ENCODE measurements at regions not wholly inside any gene's neighbourhood (a gene's known extent, or its start where the extent isn't known, plus 50 kb on each side); places are given as distances from the start of the nearest gene placed in this dataset.

DNA sequence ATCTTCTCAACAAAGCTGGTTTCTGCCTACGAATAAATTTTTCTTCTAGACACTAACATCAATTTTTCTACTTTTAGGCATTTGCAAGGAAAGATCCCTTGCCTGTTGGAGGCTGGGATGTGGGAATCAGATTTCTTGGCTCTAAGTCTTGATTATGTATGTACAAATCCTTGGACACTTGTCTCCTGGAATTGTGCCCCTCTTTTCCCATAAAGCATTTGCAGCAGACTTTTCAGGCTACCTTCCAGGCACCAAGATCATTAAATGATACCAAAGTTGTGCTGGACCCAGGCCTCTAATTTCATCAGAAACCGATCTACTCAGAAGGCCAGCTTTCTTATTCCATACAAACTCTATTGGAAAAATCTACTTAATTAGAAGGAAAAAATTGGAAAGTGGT lies 339.5 kb upstream of the DIPK2B start:
- DNase-seq (no peak), ATAC-seq (ENCODE audit: low read depth) (no peak)
- no peak overlapping the region for H3K23ac ChIP-seq (ENCODE audit: low read depth, low read length)
- H2AFZ ChIP-seq (replicated peaks; ENCODE audit: low read length, poor library complexity): no peak overlapping the region
- H2AK9ac ChIP-seq (replicated peaks; ENCODE audit: low read depth, low read length, poor library complexity): no peak overlapping the region
- dilution Hi-C loops (cut with HindIII; ENCODE audit: low sequenced_read_pairs, unreplicated experiment) (no loop called here), in situ Hi-C loops (cut with MboI; ENCODE audit: low sequenced_read_pairs) (no loop called here), intact Hi-C loops (cut with micrococcal nuclease) (no loop called here)
- no TSS peak for BruUV-seq (replicated peaks)
- TF ChIP-seq SMC3 (IDR thresholded peaks at IDR 0.05; ENCODE audit: low read depth, low read length): no peak
- TF ChIP-seq POLR2A (IDR thresholded peaks at IDR 0.05; ENCODE audit: low read depth, low read length): no peak
- no peak for TF ChIP-seq MAZ (IDR thresholded peaks at IDR 0.05; ENCODE audit: borderline replicate concordance, low read depth, low read length)
- TF ChIP-seq CHD1 (IDR thresholded peaks at IDR 0.05; ENCODE audit: low read depth, low read length): no peak
- TF ChIP-seq NFE2L2 (IDR thresholded peaks at IDR 0.05; ENCODE audit: low read depth, low read length): no peak
- no peak for TF ChIP-seq CTCF (conservative IDR thresholded peaks at IDR 0.05; ENCODE audit: low read depth, low read length)
- TF ChIP-seq, protein P1, sequence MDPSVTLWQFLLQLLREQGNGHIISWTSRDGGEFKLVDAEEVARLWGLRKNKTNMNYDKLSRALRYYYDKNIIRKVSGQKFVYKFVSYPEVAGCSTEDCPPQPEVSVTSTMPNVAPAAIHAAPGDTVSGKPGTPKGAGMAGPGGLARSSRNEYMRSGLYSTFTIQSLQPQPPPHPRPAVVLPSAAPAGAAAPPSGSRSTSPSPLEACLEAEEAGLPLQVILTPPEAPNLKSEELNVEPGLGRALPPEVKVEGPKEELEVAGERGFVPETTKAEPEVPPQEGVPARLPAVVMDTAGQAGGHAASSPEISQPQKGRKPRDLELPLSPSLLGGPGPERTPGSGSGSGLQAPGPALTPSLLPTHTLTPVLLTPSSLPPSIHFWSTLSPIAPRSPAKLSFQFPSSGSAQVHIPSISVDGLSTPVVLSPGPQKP (IDR thresholded peaks at IDR 0.05; ENCODE audit: borderline replicate concordance, low read depth, low read length): no peak
- no CpG with 5 or more reads among the region's 2 CpGs for WGBS, 2 experiments (ENCODE audit: extremely low coverage in 2 of 2, insufficient read length in 1 of 2)
- H2BK15ac ChIP-seq (ENCODE audit: low read depth, low read length): no peak overlapping the region
- no peak overlapping the region for H3K4ac ChIP-seq (ENCODE audit: low read depth, low read length)
- H3K4me3 ChIP-seq (ENCODE audit: insufficient read depth, low read depth, low read length): no peak overlapping the region
- no peak overlapping the region for H2BK20ac ChIP-seq (ENCODE audit: low read depth, low read length)
- H3K14ac ChIP-seq (replicated peaks; ENCODE audit: low read depth, low read length): no peak overlapping the region
- CTCF ChIA-PET: interaction anchor here (0.6 to 1.3 kb wide), 2 partner anchors 12 to 380 kb away, joined by 3 read pairs; no protein-coding TSS in a partner anchor
- POLR2A ChIA-PET (ENCODE audit: unreplicated experiment): no interaction called here
- no peak overlapping the region for H3K9ac ChIP-seq (ENCODE audit: low read depth, low read length)
- no peak overlapping the region for H2AK5ac ChIP-seq (ENCODE audit: low read depth, low read length)
- no peaks in the 10 kb centered on the region for H4K20me1 ChIP-seq (ENCODE audit: insufficient read depth, low read length)
- H3K4me2 ChIP-seq (ENCODE audit: low read depth, low read length): no peak overlapping the region
- H3K27me3 ChIP-seq (ENCODE audit: control insufficient read depth, insufficient read depth, low read length): no peaks in the 10 kb centered on the region
- H3K4me1 ChIP-seq (ENCODE audit: control insufficient read depth, insufficient read depth, low read length): no peaks in the 10 kb centered on the region
- no peak overlapping the region for H3K27ac ChIP-seq (ENCODE audit: insufficient read depth, low read length)
- no peaks in the 10 kb centered on the region for H3K36me3 ChIP-seq (ENCODE audit: control insufficient read depth, insufficient read depth, low read length)
- H4K5ac ChIP-seq (ENCODE audit: low read depth, low read length): no peak overlapping the region
- no peaks in the 10 kb centered on the region for H3K9me1 ChIP-seq (ENCODE audit: insufficient read depth, low read length)
- H3K79me1 ChIP-seq (ENCODE audit: low read depth in 1 of 2, low read length in 2 of 2): no peaks in the 10 kb centered on the region
- H4K8ac ChIP-seq (ENCODE audit: low read depth in 2 of 2, low read length in 2 of 2): no peak overlapping the region
- no peak overlapping the region for H2BK5ac ChIP-seq (ENCODE audit: low read depth, low read length, poor library complexity, severe bottlenecking)
- no peak overlapping the region for H2BK120ac ChIP-seq (ENCODE audit: low read depth, low read length)
- no peak overlapping the region for H3K18ac ChIP-seq (ENCODE audit: low read depth, low read length)
- H3K9me3 ChIP-seq (ENCODE audit: control insufficient read depth, insufficient read depth, low read length): no peaks in the 10 kb centered on the region
- no peak overlapping the region for H3K56ac ChIP-seq (ENCODE audit: extremely low read depth, insufficient read depth, low read length)
- H4K91ac ChIP-seq (ENCODE audit: insufficient read depth, low read depth, low read length): no peak overlapping the region

All from IMR-90 (cell line).